IMR-90 (cell line): ENCODE measurements at regions not wholly inside any gene's neighbourhood (a gene's known extent, or its start where the extent isn't known, plus 50 kb on each side); places are given as distances from the start of the nearest gene placed in this dataset.

ENCODE experiments used
- ATAC-seq: fragments of 200-7000 bp; cut with Tn5 transposase; 2 replicates; pipeline ENCODE4 v1.9.1; 2020; ENCODE audit warnings: low read depth, mild to moderate bottlenecking, moderate library complexity
- BruUV-seq: library from RNA; stranded (reverse); fragments of 400-500 nt; replicated peaks from 2 replicates; lab custom pipeline; 2021; lab: Mats Ljungman, UMichigan
- CTCF ChIA-PET: fragments of 300-600 bp; formaldehyde crosslinking; extraction: SDS; loops from one replicate; lab custom pipeline; 2021; ENCODE audit warnings: antibody characterized with exemption; lab: Yijun Ruan, JAX
- POLR2A ChIA-PET: fragments of 300-600 bp; sonication (Branson Sonifier 250); formaldehyde crosslinking; loops from one replicate; lab custom pipeline; 2022; ENCODE audit warnings: antibody characterized with exemption; ENCODE audit not compliant: unreplicated experiment; lab: Charles Lee
- DNase-seq: peaks from one replicate; pipeline ENCODE4 v3.0.0; 2013
- H2AFZ ChIP-seq: replicated peaks from 2 replicates; pipeline ENCODE3; 2013; ENCODE audit warnings: low read length, mild to moderate bottlenecking; ENCODE audit not compliant: poor library complexity
- H2AK5ac ChIP-seq: 2 replicates; pipeline ENCODE4 v1.6.1; 2013; ENCODE audit warnings: low read depth, low read length, inconsistent platforms
- H2AK9ac ChIP-seq: replicated peaks from 2 replicates; pipeline ENCODE3; 2013; ENCODE audit warnings: mild to moderate bottlenecking, low read depth, low read length, moderate library complexity; ENCODE audit not compliant: poor library complexity
- H2BK120ac ChIP-seq: 2 replicates; pipeline ENCODE4 v1.6.1; 2013; ENCODE audit warnings: low read depth, low read length, inconsistent platforms
- H2BK15ac ChIP-seq: 3 replicates; pipeline ENCODE4 v1.6.1; 2013; ENCODE audit warnings: low read depth, low read length, inconsistent platforms
- H2BK20ac ChIP-seq: 2 replicates; pipeline ENCODE4 v1.6.1; 2013; ENCODE audit warnings: low read depth, mild to moderate bottlenecking, inconsistent platforms, low read length, moderate library complexity
- H2BK5ac ChIP-seq: 2 replicates; pipeline ENCODE4 v1.6.1; 2013; ENCODE audit warnings: mild to moderate bottlenecking, low read depth, low read length, inconsistent platforms; ENCODE audit not compliant: poor library complexity, severe bottlenecking
- H3K14ac ChIP-seq: replicated peaks from 2 replicates; pipeline ENCODE4 v1.6.1; 2013; ENCODE audit warnings: low read depth, low read length, inconsistent platforms
- H3K18ac ChIP-seq: 2 replicates; pipeline ENCODE4 v1.6.1; 2013; ENCODE audit warnings: low read depth, low read length, control low read depth
- H3K23ac ChIP-seq: 2 replicates; pipeline ENCODE4 v1.6.1; 2013; ENCODE audit warnings: low read depth, low read length, inconsistent platforms
- H3K27ac ChIP-seq: 2 replicates; pipeline ENCODE4 v1.5.1; 2013; ENCODE audit warnings: mild to moderate bottlenecking, control low read depth, low read length; ENCODE audit not compliant: insufficient read depth
- H3K27me3 ChIP-seq: 2 replicates; pipeline ENCODE4 v1.6.1; 2013; ENCODE audit warnings: low read length; ENCODE audit not compliant: control insufficient read depth, insufficient read depth
- H3K36me3 ChIP-seq: 2 replicates; pipeline ENCODE4 v1.6.1; 2013; ENCODE audit warnings: low read length, mixed read lengths; ENCODE audit not compliant: control insufficient read depth, insufficient read depth
- H3K4ac ChIP-seq: 2 replicates; pipeline ENCODE4 v1.6.1; 2013; ENCODE audit warnings: low read depth, low read length, inconsistent platforms
- H3K4me1 ChIP-seq: 2 replicates; pipeline ENCODE4 v1.6.1; 2013; ENCODE audit warnings: low read length, mixed read lengths; ENCODE audit not compliant: control insufficient read depth, insufficient read depth
- H3K4me2 ChIP-seq: 2 replicates; pipeline ENCODE4 v1.6.1; 2013; ENCODE audit warnings: low read depth, mild to moderate bottlenecking, control low read depth, low read length, moderate library complexity
- H3K4me3 ChIP-seq: 2 replicates; pipeline ENCODE4 v1.5.1; 2013; ENCODE audit warnings: low read depth, mild to moderate bottlenecking, control low read depth, low read length, moderate library complexity; ENCODE audit not compliant: insufficient read depth
- H3K56ac ChIP-seq: 2 replicates; pipeline ENCODE4 v1.6.1; 2013; ENCODE audit warnings: low read length, inconsistent platforms; ENCODE audit not compliant: insufficient read depth; ENCODE audit errors: extremely low read depth
- H3K79me1 ChIP-seq, 2 experiments: 2 replicates each; pipeline ENCODE4 v1.6.1; 2013; ENCODE audit warnings: low read length in 2 of 2, inconsistent platforms in 1 of 2, low read depth in 1 of 2
- H3K9ac ChIP-seq: 2 replicates; pipeline ENCODE4 v1.6.1; 2013; ENCODE audit warnings: low read depth, low read length, control low read depth
- H3K9me1 ChIP-seq: 2 replicates; pipeline ENCODE4 v1.6.1; 2013; ENCODE audit warnings: low read length, inconsistent platforms; ENCODE audit not compliant: insufficient read depth
- H3K9me3 ChIP-seq: 2 replicates; pipeline ENCODE4 v1.6.1; 2013; ENCODE audit warnings: low read length; ENCODE audit not compliant: control insufficient read depth, insufficient read depth
- H4K20me1 ChIP-seq: 2 replicates; pipeline ENCODE4 v1.6.1; 2013; ENCODE audit warnings: low read length, inconsistent platforms; ENCODE audit not compliant: insufficient read depth
- H4K5ac ChIP-seq: 2 replicates; pipeline ENCODE4 v1.6.1; 2013; ENCODE audit warnings: mild to moderate bottlenecking, low read depth, low read length, control low read depth
- H4K8ac ChIP-seq, 2 experiments: 2 replicates each; pipeline ENCODE4 v1.6.1; 2013; ENCODE audit warnings: low read depth in 2 of 2, low read length in 2 of 2, control low read depth in 1 of 2, inconsistent platforms in 1 of 2
- H4K91ac ChIP-seq: 2 replicates; pipeline ENCODE4 v1.6.1; 2013; ENCODE audit warnings: low read depth, low read length, inconsistent platforms; ENCODE audit not compliant: insufficient read depth
- BHLHE40 ChIP-seq: fragments of 150-350 bp; IDR thresholded peaks from 2 replicates; pipeline ENCODE4 v1.6.1; 2016; ENCODE audit warnings: mild to moderate bottlenecking, low read depth, low read length
- CEBPB ChIP-seq: IDR thresholded peaks from 2 replicates; pipeline ENCODE4 v1.6.1; 2012; ENCODE audit warnings: low read depth, low read length, improper control_type of control experiment
- CHD1 ChIP-seq: IDR thresholded peaks from 2 replicates; pipeline ENCODE4 v1.6.1; 2012; ENCODE audit warnings: low read depth, low read length, improper control_type of control experiment
- CTCF ChIP-seq: conservative IDR thresholded peaks from 2 replicates; pipeline ENCODE4 v1.5.1; 2012; ENCODE audit warnings: mild to moderate bottlenecking, low read depth, low read length, improper control_type of control experiment
- ELK1 ChIP-seq: fragments of 150-350 bp; IDR thresholded peaks from 2 replicates; pipeline ENCODE4 v1.6.1; 2016; ENCODE audit warnings: low read depth, mild to moderate bottlenecking, low read length, moderate library complexity, borderline replicate concordance
- FOS ChIP-seq: fragments of 150-350 bp; IDR thresholded peaks from 2 replicates; pipeline ENCODE4 v1.6.1; 2016; ENCODE audit warnings: low read depth, low read length
- MAFK ChIP-seq: IDR thresholded peaks from 2 replicates; pipeline ENCODE4 v1.6.1; 2012; ENCODE audit warnings: low read depth, low read length, improper control_type of control experiment
- MAZ ChIP-seq: IDR thresholded peaks from 2 replicates; pipeline ENCODE4 v1.6.1; 2012; ENCODE audit warnings: low read depth, mild to moderate bottlenecking, low read length, improper control_type of control experiment, moderate library complexity, borderline replicate concordance
- MXI1 ChIP-seq: IDR thresholded peaks from 2 replicates; pipeline ENCODE4 v1.6.1; 2012; ENCODE audit warnings: low read depth, mild to moderate bottlenecking, low read length, moderate library complexity, borderline replicate concordance
- NFE2L2 ChIP-seq: fragments of 150-350 bp; IDR thresholded peaks from 2 replicates; pipeline ENCODE4 v1.6.1; 2016; ENCODE audit warnings: low read depth, mild to moderate bottlenecking, low read length
- POLR2A ChIP-seq: IDR thresholded peaks from 2 replicates; pipeline ENCODE4 v1.6.1; 2012; ENCODE audit warnings: mild to moderate bottlenecking, low read depth, low read length
- RAD21 ChIP-seq: IDR thresholded peaks from 2 replicates; pipeline ENCODE4 v1.6.1; 2012; ENCODE audit warnings: low read length, improper control_type of control experiment
- RCOR1 ChIP-seq: IDR thresholded peaks from 2 replicates; pipeline ENCODE4 v1.6.1; 2012; ENCODE audit warnings: mild to moderate bottlenecking, low read length, improper control_type of control experiment; ENCODE audit not compliant: insufficient replicate concordance
- RFX5 ChIP-seq: IDR thresholded peaks from 2 replicates; pipeline ENCODE4 v1.8.0; 2012; ENCODE audit warnings: low read depth, mild to moderate bottlenecking, low read length, moderate library complexity
- SMC3 ChIP-seq: fragments of 150-350 bp; IDR thresholded peaks from 2 replicates; pipeline ENCODE4 v1.6.1; 2016; ENCODE audit warnings: low read depth, mild to moderate bottlenecking, antibody characterized with exemption, low read length, moderate library complexity
- USF2 ChIP-seq: fragments of 150-350 bp; IDR thresholded peaks from 2 replicates; pipeline ENCODE4 v1.6.1; 2017; ENCODE audit warnings: mild to moderate bottlenecking, antibody characterized with exemption, low read length, low read depth
- WGBS, 2 experiments: methylation state at CpG; one replicate each; pipeline versions ENCODE4 v1.1.5 to v1.1.7; 2013; ENCODE audit warnings: missing lambda C conversion rate in 2 of 2; ENCODE audit not compliant: insufficient read length in 1 of 2; ENCODE audit errors: extremely low coverage in 2 of 2; 5-methylcytosine and 5-hydroxymethylcytosine counted together
- dilution Hi-C: fragments of 300-500 bp; cut with HindIII; formaldehyde crosslinking; loops from one replicate; pipeline ENCODE4 v1.14.3; 2018; ENCODE audit warnings: low sequenced_read_pairs; ENCODE audit not compliant: unreplicated experiment
- in situ Hi-C: fragments of 300-500 bp; cut with MboI; formaldehyde crosslinking; loops from 3 replicates; pipeline ENCODE4 v1.14.3; 2019; ENCODE audit warnings: low sequenced_read_pairs, inconsistent platforms, mixed read lengths
- intact Hi-C: fragments of 100-400 bp; cut with micrococcal nuclease; formaldehyde crosslinking; loops from 2 replicates; pipeline ENCODE4 v1.10.0; 2022

- Histone ChIP-seq H3K36me3 (no peaks in the 10 kb centered on the region), H3K27ac (no peak overlapping the region), H2BK5ac (no peak overlapping the region), H2AK5ac (no peak overlapping the region), H3K4me3 (no peak overlapping the region), H3K9me3 (peaks cover 4% of the 10 kb centered on the region; the same call in 1 of the 2 replicates), H4K91ac (no peak overlapping the region), H4K5ac (no peak overlapping the region), H3K4me2 (no peak overlapping the region), H2AK9ac (no peak overlapping the region), H3K27me3 (no peaks in the 10 kb centered on the region), H3K23ac (no peak overlapping the region), H2AFZ (no peak overlapping the region), H2BK20ac (no peak overlapping the region), H3K4me1 (no peaks in the 10 kb centered on the region), H3K4ac (no peak overlapping the region), H2BK120ac (no peak overlapping the region), H3K18ac (no peak overlapping the region), H3K9me1 (no peaks in the 10 kb centered on the region), H3K14ac (no peak overlapping the region), H2BK15ac (no peak overlapping the region), H3K56ac (no peak overlapping the region), H4K8ac (no peak overlapping the region), H4K20me1 (no peaks in the 10 kb centered on the region), H3K79me1 (no peaks in the 10 kb centered on the region), H3K9ac (no peak overlapping the region)
- ATAC-seq (no peak), DNase-seq (no peak)
- intact Hi-C loops (no loop called here), dilution Hi-C loops (no loop called here), in situ Hi-C loops (no loop called here)
- ChIA-PET POLR2A (no interaction called here), CTCF (no interaction called here)
- no peak for TF ChIP-seq MAZ
- no peak for TF ChIP-seq CEBPB
- no peak for TF ChIP-seq RFX5
- no peak for TF ChIP-seq ELK1
- no peak for TF ChIP-seq SMC3
- TF ChIP-seq POLR2A = no peak
- TF ChIP-seq NFE2L2 = no peak
- TF ChIP-seq BHLHE40 = no peak
- TF ChIP-seq USF2 = no peak
- no peak for TF ChIP-seq FOS
- TF ChIP-seq CHD1 = no peak
- no peak for TF ChIP-seq RCOR1
- TF ChIP-seq CTCF = no peak
- TF ChIP-seq MAFK = no peak
- no peak for TF ChIP-seq RAD21
- no peak for TF ChIP-seq MXI1
- no CpG with 5 or more reads among the region's 2 CpGs for WGBS, 2 experiments
- BruUV-seq = no TSS peak
Measured at GRCh38 chr18:75836516-75836915, 409.0 kb upstream of the SMIM21 start.
